KMS-11 (cell line): ENCODE measurements at regions not wholly inside any gene's neighbourhood (a gene's known extent, or its start where the extent isn't known, plus 50 kb on each side); places are given as distances from the start of the nearest gene placed in this dataset.

Experiments
- H2AFZ ChIP-seq: fragments of 200-600 bp; sonication (generic); 2 replicates; pipeline ENCODE4 v1.6.1; 2016; ENCODE audit warnings: antibody characterized with exemption, mixed run types, low read depth
- H3K27ac ChIP-seq: fragments of 200-600 bp; sonication (generic); 2 replicates; pipeline ENCODE4 v1.6.1; 2016; ENCODE audit warnings: mild to moderate bottlenecking, mixed run types
- H3K27me3 ChIP-seq: fragments of 200-600 bp; sonication (generic); 2 replicates; pipeline ENCODE4 v1.6.1; 2017; ENCODE audit warnings: mild to moderate bottlenecking, low read depth, mixed run types, moderate library complexity; ENCODE audit not compliant: insufficient read depth
- H3K36me3 ChIP-seq: fragments of 200-600 bp; sonication (generic); 2 replicates; pipeline ENCODE4 v1.6.1; 2017; ENCODE audit warnings: mild to moderate bottlenecking, mixed run types; ENCODE audit not compliant: insufficient read depth
- H3K4me1 ChIP-seq: fragments of 200-600 bp; sonication (generic); 2 replicates; pipeline ENCODE4 v1.6.1; 2016; ENCODE audit warnings: mild to moderate bottlenecking, low read depth, mixed run types; ENCODE audit not compliant: poor library complexity, severe bottlenecking
- H3K4me2 ChIP-seq: fragments of 200-600 bp; sonication (generic); 2 replicates; pipeline ENCODE4 v1.7.0; 2016; ENCODE audit warnings: mild to moderate bottlenecking, mixed run types
- H3K4me3 ChIP-seq: fragments of 200-600 bp; sonication (generic); IDR thresholded peaks from 2 replicates; pipeline ENCODE4 v1.6.1; 2017; ENCODE audit warnings: low read depth, low read length, mixed read lengths; ENCODE audit not compliant: insufficient read depth
- H3K79me2 ChIP-seq: fragments of 200-600 bp; sonication (generic); 2 replicates; pipeline ENCODE4 v1.6.1; 2016; ENCODE audit warnings: low read depth, mixed run types; ENCODE audit not compliant: insufficient read depth
- H3K9ac ChIP-seq: fragments of 200-600 bp; sonication (generic); 2 replicates; pipeline ENCODE4 v1.6.1; 2016; ENCODE audit warnings: mild to moderate bottlenecking, mixed run types
- H4K20me1 ChIP-seq: fragments of 200-600 bp; sonication (generic); 2 replicates; pipeline ENCODE4 v1.6.1; 2016; ENCODE audit warnings: mild to moderate bottlenecking, mixed run types; ENCODE audit not compliant: insufficient read depth
- CTCF ChIP-seq: fragments of 200-600 bp; sonication (generic); conservative IDR thresholded peaks from 2 replicates; pipeline ENCODE4 v1.6.1; 2017; ENCODE audit warnings: low read depth, mild to moderate bottlenecking, antibody characterized with exemption, low read length, moderate library complexity, mixed read lengths

GRCh38 chr2:236916181-236916580, 169.5 kb upstream of the COPS8 start:
- no peak for TF ChIP-seq CTCF
- Histone ChIP-seq H3K27me3 (no peaks in the 10 kb centered on the region), H3K4me2 (no peak overlapping the region)

GRCh38 chr2:236916651-236917050, 169.0 kb upstream of the COPS8 start:
- H4K20me1 ChIP-seq, result no peaks in the 10 kb centered on the region
- H3K9ac ChIP-seq, result no peak overlapping the region
- TF ChIP-seq CTCF, result no peak
- H3K79me2 ChIP-seq, result no peaks in the 10 kb centered on the region
- no peak overlapping the region for H3K4me3 ChIP-seq
- H3K36me3 ChIP-seq, result no peaks in the 10 kb centered on the region
- H2AFZ ChIP-seq, result no peak overlapping the region
- no peak overlapping the region for H3K4me2 ChIP-seq
- no peaks in the 10 kb centered on the region for H3K4me1 ChIP-seq
- H3K27ac ChIP-seq, result no peak overlapping the region
- no peaks in the 10 kb centered on the region for H3K27me3 ChIP-seq

More at GRCh38 chr2:236916181-236916580, 169.5 kb upstream of the COPS8 start:
- Histone ChIP-seq H3K79me2 (no peaks in the 10 kb centered on the region), H3K27ac (no peak overlapping the region), H3K9ac (no peak overlapping the region), H3K4me1 (no peaks in the 10 kb centered on the region), H3K36me3 (no peaks in the 10 kb centered on the region), H4K20me1 (no peaks in the 10 kb centered on the region), H3K4me3 (no peak overlapping the region), H2AFZ (no peak overlapping the region)

- H3K79me2 ChIP-seq, result no peaks in the 10 kb centered on the region
- no peak overlapping the region for H2AFZ ChIP-seq
- H3K27ac ChIP-seq, result no peak overlapping the region
- no peaks in the 10 kb centered on the region for H3K36me3 ChIP-seq
- no peaks in the 10 kb centered on the region for H3K4me1 ChIP-seq
- H3K9ac ChIP-seq, result no peak overlapping the region
- H3K4me3 ChIP-seq, result no peak overlapping the region
- no peak overlapping the region for H3K4me2 ChIP-seq
- H3K27me3 ChIP-seq, result no peaks in the 10 kb centered on the region
- H4K20me1 ChIP-seq, result no peaks in the 10 kb centered on the region
- TF ChIP-seq CTCF, result no peak
Observed at GRCh38 chr2:236917164-236917563, 168.5 kb upstream of the COPS8 start.

GRCh38 chr2:236918545-236918944, 167.1 kb upstream of the COPS8 start:
- no peak for TF ChIP-seq CTCF
- no peak overlapping the region for H3K4me3 ChIP-seq
- H3K4me2 ChIP-seq, result no peak overlapping the region
- H2AFZ ChIP-seq, result no peak overlapping the region
- H4K20me1 ChIP-seq, result no peaks in the 10 kb centered on the region
- H3K79me2 ChIP-seq, result no peaks in the 10 kb centered on the region
- no peak overlapping the region for H3K27ac ChIP-seq
- H3K36me3 ChIP-seq, result no peaks in the 10 kb centered on the region
- H3K4me1 ChIP-seq, result no peaks in the 10 kb centered on the region
- H3K9ac ChIP-seq, result no peak overlapping the region
- no peaks in the 10 kb centered on the region for H3K27me3 ChIP-seq
